H1 (cell line): ENCODE measurements at regions not wholly inside any gene's neighbourhood (a gene's known extent, or its start where the extent isn't known, plus 50 kb on each side); places are given as distances from the start of the nearest gene placed in this dataset.

ENCODE experiments used
- CTCF ChIA-PET: fragments of 300-600 bp; sonication (Branson Sonifier 250); formaldehyde crosslinking; loops from one replicate; lab custom pipeline; 2021; ENCODE audit not compliant: partially characterized antibody; lab: Charles Lee
- POLR2A ChIA-PET: fragments of 300-600 bp; sonication (Branson Sonifier 250); formaldehyde crosslinking; loops from one replicate; lab custom pipeline; 2021; ENCODE audit warnings: inconsistent platforms; ENCODE audit not compliant: partially characterized antibody; lab: Charles Lee
- DNase-seq, 2 experiments: peaks; one replicate each; pipeline versions ENCODE4 v3.0.0 to v3.0.0-alpha.2; 2010 to 2022; ENCODE audit warnings: low spot score in 2 of 2, low read depth in 1 of 2, mixed read lengths in 1 of 2
- FAIRE-seq: peaks from 2 replicates; lab custom pipeline; 2011; peaks lifted over from hg19 to GRCh38; lab: Jason Lieb, UNC
- H2AFZ ChIP-seq: 2 replicates; pipeline ENCODE4 v1.8.1; 2012; ENCODE audit warnings: low read length, inconsistent platforms
- H2AK5ac ChIP-seq: 2 replicates; pipeline ENCODE4 v1.6.1; 2013; ENCODE audit warnings: low read depth, low read length
- H2BK120ac ChIP-seq: replicated peaks from 2 replicates; pipeline ENCODE3; 2013; ENCODE audit warnings: low read depth, low read length, inconsistent platforms
- H2BK12ac ChIP-seq: 2 replicates; pipeline ENCODE4 v1.6.1; 2013; ENCODE audit warnings: low read depth, low read length
- H2BK15ac ChIP-seq: 2 replicates; pipeline ENCODE4 v1.6.1; 2013; ENCODE audit warnings: low read length
- H2BK20ac ChIP-seq: 2 replicates; pipeline ENCODE4 v1.6.1; 2013; ENCODE audit warnings: low read length
- H2BK5ac ChIP-seq: 2 replicates; pipeline ENCODE4 v1.6.1; 2013; ENCODE audit warnings: low read depth, low read length
- H3K14ac ChIP-seq: 2 replicates; pipeline ENCODE4 v1.6.1; 2013; ENCODE audit warnings: inconsistent platforms; ENCODE audit not compliant: insufficient read length
- H3K18ac ChIP-seq: 2 replicates; pipeline ENCODE4 v1.6.1; 2013; ENCODE audit warnings: low read length; ENCODE audit errors: extremely low read depth
- H3K23ac ChIP-seq: 2 replicates; pipeline ENCODE4 v1.6.1; 2013; ENCODE audit warnings: inconsistent platforms; ENCODE audit not compliant: insufficient read length
- H3K23me2 ChIP-seq: 2 replicates; pipeline ENCODE4 v1.6.1; 2013; ENCODE audit warnings: low read depth, low read length
- H3K27ac ChIP-seq: 2 replicates; pipeline ENCODE4 v1.6.1; 2011; ENCODE audit warnings: low read depth, low read length, inconsistent platforms
- H3K27me3 ChIP-seq, 4 experiments: replicated peaks in 1 of 4; 1 replicate in 1 of 4; 2 replicates in 3 of 4; pipeline versions ENCODE4 v1.6.1 to v1.8.1; 2011 to 2013; ENCODE audit warnings: low read length in 3 of 4, mild to moderate bottlenecking in 3 of 4, inconsistent platforms in 2 of 4, mixed read lengths in 2 of 4, moderate library complexity in 1 of 4; ENCODE audit not compliant: control insufficient read depth in 3 of 4, insufficient read depth in 3 of 4; ENCODE audit errors: extremely low read depth in 1 of 4
- H3K36me3 ChIP-seq, 4 experiments: 2 replicates each; pipeline versions ENCODE4 v1.6.1 to v1.8.1; 2011 to 2013; ENCODE audit warnings: mild to moderate bottlenecking in 4 of 4, low read length in 3 of 4, moderate library complexity in 2 of 4, control low read depth in 1 of 4, inconsistent platforms in 1 of 4; ENCODE audit not compliant: insufficient read depth in 4 of 4, control insufficient read depth in 2 of 4
- H3K4ac ChIP-seq: replicated peaks from 2 replicates; pipeline ENCODE3; 2013; ENCODE audit warnings: low read length, low read depth, mixed read lengths, inconsistent platforms; ENCODE audit not compliant: insufficient read length
- H3K4me1 ChIP-seq, 4 experiments: replicated peaks in 1 of 4; 1 replicate in 1 of 4; 2 replicates in 3 of 4; pipeline versions ENCODE4 v1.6.1 to v1.8.1; 2011 to 2013; ENCODE audit warnings: low read length in 3 of 4, inconsistent platforms in 2 of 4, mixed read lengths in 1 of 4; ENCODE audit not compliant: insufficient read depth in 4 of 4, control insufficient read depth in 3 of 4
- H3K4me2 ChIP-seq, 2 experiments: 2 replicates each; pipeline versions ENCODE4 v1.6.1 to v1.8.1; 2011 to 2013; ENCODE audit warnings: low read depth in 2 of 2, low read length in 2 of 2, control low read depth in 1 of 2, inconsistent platforms in 1 of 2, mild to moderate bottlenecking in 1 of 2; ENCODE audit not compliant: insufficient read depth in 1 of 2
- H3K4me3 ChIP-seq, 4 experiments: fragments of 200-600, 300-600 bp in 1 of 4; sonication (generic), shearing (Covaris generic), sonication (Bioruptor Twin) in 1 of 4; 2 replicates each; pipeline versions ENCODE4 v1.5.1 to v1.8.1; 2011 to 2016; ENCODE audit warnings: low read length in 4 of 4, low read depth in 3 of 4, control low read depth in 2 of 4, inconsistent platforms in 2 of 4, mild to moderate bottlenecking in 2 of 4, mixed read lengths in 1 of 4, moderate library complexity in 1 of 4; ENCODE audit not compliant: insufficient read depth in 2 of 4; ENCODE audit errors: extremely low read depth in 1 of 4
- H3K56ac ChIP-seq: replicated peaks from 2 replicates; pipeline ENCODE3; 2013; ENCODE audit warnings: low read depth, mild to moderate bottlenecking, mixed read lengths, low read length, inconsistent platforms; ENCODE audit not compliant: insufficient read length
- H3K79me1 ChIP-seq: 2 replicates; pipeline ENCODE4 v1.6.1; 2013; ENCODE audit warnings: low read depth, low read length, control low read depth
- H3K79me2 ChIP-seq, 2 experiments: 2 replicates each; pipeline versions ENCODE4 v1.6.1 to v1.8.1; 2012 to 2013; ENCODE audit warnings: low read length in 2 of 2, mild to moderate bottlenecking in 2 of 2, inconsistent platforms in 1 of 2; ENCODE audit not compliant: insufficient read depth in 2 of 2, control insufficient read depth in 1 of 2
- H3K9ac ChIP-seq, 4 experiments: replicated peaks in 1 of 4; 1 replicate in 1 of 4; 2 replicates in 3 of 4; pipeline versions ENCODE4 v1.6.1 to v1.8.1; 2011 to 2013; ENCODE audit warnings: low read depth in 3 of 4, low read length in 3 of 4, control low read depth in 2 of 4, mild to moderate bottlenecking in 2 of 4, moderate library complexity in 2 of 4, inconsistent platforms in 1 of 4; ENCODE audit errors: extremely low read depth in 1 of 4
- H3K9me3 ChIP-seq, 2 experiments: 2 replicates each; pipeline versions ENCODE4 v1.6.1 to v1.8.1; 2012 to 2013; ENCODE audit warnings: mild to moderate bottlenecking in 2 of 2, moderate library complexity in 2 of 2, control low read depth in 1 of 2, inconsistent platforms in 1 of 2, low read depth in 1 of 2, low read length in 1 of 2, mixed read lengths in 1 of 2; ENCODE audit not compliant: insufficient read depth in 2 of 2
- H4K20me1 ChIP-seq, 2 experiments: replicated peaks in 1 of 2; 2 replicates each; pipeline versions ENCODE3 to v1.8.1; 2011 to 2013; ENCODE audit warnings: inconsistent platforms in 2 of 2, low read length in 2 of 2, mild to moderate bottlenecking in 1 of 2; ENCODE audit not compliant: insufficient read depth in 2 of 2, control insufficient read depth in 1 of 2
- H4K5ac ChIP-seq: 2 replicates; pipeline ENCODE4 v1.6.1; 2013; ENCODE audit warnings: low read length, low read depth, mixed read lengths, inconsistent platforms; ENCODE audit not compliant: insufficient read length
- H4K8ac ChIP-seq: 2 replicates; pipeline ENCODE4 v1.8.0; 2013; ENCODE audit warnings: mild to moderate bottlenecking, moderate library complexity, low read length, inconsistent platforms; ENCODE audit not compliant: insufficient read depth; ENCODE audit errors: extremely low read depth
- H4K91ac ChIP-seq: replicated peaks from 2 replicates; pipeline ENCODE3; 2013; ENCODE audit warnings: low read length, mixed read lengths, inconsistent platforms; ENCODE audit not compliant: insufficient read length
- EGR1 ChIP-seq: IDR thresholded peaks from 2 replicates; pipeline ENCODE4 v1.6.1; 2011; ENCODE audit warnings: low read depth, low read length, borderline replicate concordance
- EZH2 ChIP-seq: fragments of 200-600 bp; sonication (generic); IDR thresholded peaks from 2 replicates; pipeline ENCODE4 v1.7.1; 2012; ENCODE audit warnings: low read depth, mild to moderate bottlenecking, moderate library complexity, low read length, inconsistent platforms; ENCODE audit not compliant: severe bottlenecking
- GTF2F1 ChIP-seq: IDR thresholded peaks from 2 replicates; pipeline ENCODE4 v1.6.1; 2012; ENCODE audit warnings: low read depth, low read length, improper control_type of control experiment, borderline replicate concordance
- SIRT6 ChIP-seq: IDR thresholded peaks from one replicate; pipeline ENCODE4 v1.7.1; 2012; ENCODE audit warnings: low read length, inconsistent platforms
- WGBS, 2 experiments: shearing (Covaris generic) in 1 of 2; methylation state at CpG; one replicate each; pipeline versions ENCODE4 v1.1.6 to v1.1.7; 2013 to 2015; ENCODE audit warnings: low lambda C conversion rate in 2 of 2, mixed read lengths in 2 of 2, inconsistent platforms in 1 of 2, low coverage in 1 of 2, missing lambda C conversion rate in 1 of 2; ENCODE audit not compliant: insufficient replicate concordance in 2 of 2, insufficient coverage in 1 of 2, insufficient read length in 1 of 2; ENCODE audit errors: extremely low coverage in 1 of 2, missing lambda C conversion rate in 1 of 2; 5-methylcytosine and 5-hydroxymethylcytosine counted together

- H3K27ac ChIP-seq = no peak overlapping the region
- FAIRE-seq (no peak), DNase-seq (no peak)
- no peak overlapping the region for H3K4ac ChIP-seq
- H3K79me1 ChIP-seq = no peaks in the 10 kb centered on the region
- H2BK20ac ChIP-seq = no peak overlapping the region
- no peaks in the 10 kb centered on the region for H3K79me2 ChIP-seq
- H2AFZ ChIP-seq = no peak overlapping the region
- no peak overlapping the region for H3K4me2 ChIP-seq
- CTCF ChIA-PET = interaction anchor here (1.2 kb wide), 1 partner anchor 278 kb away, joined by 4 read pairs; no protein-coding TSS in a partner anchor
- no peak overlapping the region for H4K8ac ChIP-seq
- H3K23ac ChIP-seq = no peak overlapping the region
- no peak overlapping the region for H3K4me3 ChIP-seq
- no peak overlapping the region for H3K56ac ChIP-seq
- no peak overlapping the region for H2AK5ac ChIP-seq
- H3K36me3 ChIP-seq = no peaks in the 10 kb centered on the region; a peak in 1 of 8 replicates
- H3K9me3 ChIP-seq = no peaks in the 10 kb centered on the region
- H3K4me1 ChIP-seq = no peaks in the 10 kb centered on the region
- H4K91ac ChIP-seq = no peak overlapping the region
- no peak overlapping the region for H2BK5ac ChIP-seq
- H3K14ac ChIP-seq = no peak overlapping the region
- H2BK12ac ChIP-seq = no peak overlapping the region
- H4K20me1 ChIP-seq = no peaks in the 10 kb centered on the region
- H3K23me2 ChIP-seq = no peaks in the 10 kb centered on the region
- no peak overlapping the region for H4K5ac ChIP-seq
- H2BK120ac ChIP-seq = no peak overlapping the region
- WGBS, 2 experiments = 100% methylated on average over 1 of the region's 1 CpG; no CpG with 5 or more reads in 1 of the 2 experiments
- no peak overlapping the region for H3K18ac ChIP-seq
- H3K27me3 ChIP-seq = no peaks in the 10 kb centered on the region
- no peak overlapping the region for H3K9ac ChIP-seq
- POLR2A ChIA-PET = no interaction called here
- H2BK15ac ChIP-seq = no peak overlapping the region
- no peak for TF ChIP-seq SIRT6
- no peak for TF ChIP-seq EGR1
- no peak for TF ChIP-seq GTF2F1
- TF ChIP-seq EZH2 = no peak
- TF ChIP-seq, all 59 proteins: peak for 0
Measured at GRCh38 chr9:100879884-100880283, 148.6 kb upstream of the PLPPR1 start.
